Muscle of arm (tissue), 1 donor: ENCODE measurements at regions not wholly inside any gene's neighbourhood (a gene's known extent, or its start where the extent isn't known, plus 50 kb on each side); places are given as distances from the start of the nearest gene placed in this dataset.
A peak's percentile ranks its signal among the peaks of the same experiment; 100 is the strongest.

Experiments
- DNase-seq: peaks from one replicate; pipeline ENCODE4 v3.0.0-alpha.2; 2013

- no peak for DNase-seq
Measured at GRCh38 chr10:32171204-32171603, 115.0 kb upstream of the KIF5B start.

DNA sequence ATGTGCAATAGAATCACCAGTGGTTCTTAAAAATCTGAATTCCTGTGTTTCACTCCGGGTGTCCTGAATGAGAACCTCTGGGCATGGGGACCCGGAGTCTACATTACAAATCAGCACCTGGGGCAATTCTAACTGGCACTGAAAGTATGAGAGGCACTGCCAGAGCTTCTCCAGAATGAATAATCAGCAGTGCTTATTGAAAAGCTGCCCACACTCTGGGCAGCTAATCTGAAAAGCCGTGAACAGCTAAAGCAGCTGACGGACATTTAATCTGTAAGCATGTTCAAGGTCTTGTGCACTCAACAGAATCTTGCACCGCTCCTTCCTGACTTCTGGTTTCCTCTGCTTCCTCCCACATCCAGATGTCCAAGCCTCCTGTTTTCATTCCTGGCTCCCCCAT lies 113.3 kb upstream of the KIF5B start:
- no peak for DNase-seq

DNA sequence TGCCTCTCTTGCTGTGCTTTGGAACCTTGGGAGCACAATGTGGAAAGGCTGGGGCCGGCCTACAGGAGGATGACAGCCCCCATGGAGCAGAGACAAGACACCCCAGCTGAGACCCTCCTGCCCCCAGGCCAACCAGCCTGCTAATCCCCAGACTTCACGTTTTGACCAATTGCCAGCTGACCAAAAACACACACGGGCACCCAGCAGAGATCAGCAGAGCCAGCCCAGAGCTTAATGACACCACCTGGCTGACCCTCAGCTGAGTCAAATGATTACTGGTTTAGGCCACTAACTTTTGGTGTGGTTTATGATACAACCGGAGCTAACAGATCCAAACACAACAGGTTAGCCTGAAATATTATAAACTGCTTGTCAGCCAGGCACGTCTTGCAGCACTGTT lies 111.2 kb upstream of the KIF5B start:
- DNase-seq: no peak

GRCh38 chr10:32166365-32166764 lies 110.1 kb upstream of the KIF5B start:
- no peak for DNase-seq

DNA sequence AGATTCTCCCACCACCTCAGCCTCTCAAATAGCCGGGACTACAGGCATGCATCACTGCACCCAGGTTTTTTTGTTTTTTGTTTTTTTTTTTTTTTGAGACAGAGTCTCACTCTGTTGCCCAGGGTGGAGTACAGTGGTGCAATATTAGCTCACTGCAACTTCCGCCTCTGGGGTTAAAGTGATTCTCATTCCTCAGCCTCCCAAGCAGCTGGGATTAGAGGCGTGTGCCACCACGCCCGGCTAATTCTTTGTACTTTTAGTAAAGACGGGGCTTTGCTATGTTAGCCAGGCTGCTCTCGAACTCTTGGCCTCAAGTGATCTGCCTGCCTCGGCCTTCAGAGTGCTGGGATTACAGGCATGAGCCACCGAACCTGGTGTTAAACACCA lies 107.5 kb upstream of the KIF5B start:
- DNase-seq: no peak

DNA sequence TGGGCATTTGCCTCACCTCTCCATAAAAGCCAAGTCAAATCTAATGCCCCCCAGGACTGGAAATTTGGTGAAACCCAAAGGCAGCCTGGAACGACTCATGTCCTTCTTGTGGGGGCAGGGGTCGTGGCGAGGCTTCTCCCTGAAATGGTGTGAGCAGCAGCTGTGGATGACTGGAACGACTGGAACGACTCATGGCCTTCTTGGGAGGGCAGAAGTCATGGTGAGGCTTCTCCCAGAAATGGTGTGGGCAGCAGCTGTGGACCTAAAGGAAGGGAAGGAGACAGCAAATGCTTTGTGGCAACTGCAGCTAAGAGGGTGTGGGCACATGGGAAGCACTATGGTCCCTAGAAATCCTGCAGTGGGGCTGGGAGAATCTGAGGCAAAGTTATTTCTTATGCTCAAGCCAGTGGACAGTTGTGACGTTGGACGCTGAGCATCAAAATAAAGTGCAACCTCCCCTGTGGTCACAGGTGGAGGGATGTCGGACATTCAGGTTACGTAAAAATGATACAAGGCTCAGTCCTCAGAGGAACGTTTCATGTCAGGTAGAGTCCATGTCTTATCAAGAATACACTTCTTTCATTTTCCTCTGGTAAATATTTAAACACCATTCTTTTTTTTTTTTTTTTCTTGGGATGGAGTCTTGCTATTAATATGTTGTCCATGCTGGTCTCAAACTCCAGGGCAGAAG lies 107.0 kb upstream of the KIF5B start:
- no peak for DNase-seq

DNA sequence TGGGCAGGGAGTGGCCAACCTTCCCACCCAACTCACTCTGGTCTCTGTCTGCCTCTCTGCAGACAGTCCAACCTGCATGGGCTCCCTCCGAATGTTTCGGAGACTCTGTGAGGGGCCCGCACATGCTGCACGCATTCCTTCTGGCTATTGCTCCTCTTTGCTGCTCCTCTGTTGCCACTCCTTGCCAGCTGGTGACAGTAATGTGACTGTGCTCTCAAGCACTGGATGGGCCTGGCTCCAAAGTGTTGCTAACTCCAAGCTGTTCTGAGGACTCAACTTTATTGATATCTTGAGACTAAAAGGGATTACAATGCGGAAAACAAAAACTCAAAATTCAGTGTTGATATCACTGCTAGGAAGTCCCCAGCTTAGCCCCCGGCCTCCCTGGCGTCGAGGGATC lies 105.4 kb upstream of the KIF5B start:
- no peak for DNase-seq

- no peak for DNase-seq
Measured at GRCh38 chr10:32160864-32161263, 104.6 kb upstream of the KIF5B start.

DNA sequence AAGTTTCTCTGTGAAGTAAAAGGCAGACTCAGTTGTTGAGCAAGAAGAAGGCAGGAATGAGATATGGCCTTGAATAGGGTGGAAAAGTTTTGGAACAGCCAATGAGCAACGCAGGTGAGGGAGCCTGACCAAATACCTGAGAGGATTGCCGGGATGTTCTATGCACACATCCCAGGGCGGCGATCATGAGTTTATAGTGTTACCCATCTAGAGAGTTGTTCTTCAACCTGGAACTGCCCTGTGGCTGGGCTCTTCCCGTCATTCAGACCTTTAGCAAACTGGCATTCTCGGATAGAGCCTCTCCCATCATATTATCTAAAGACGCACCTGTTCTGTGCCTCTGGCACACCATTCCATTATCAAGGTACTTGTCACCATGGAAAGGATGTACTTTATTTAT lies 103.0 kb upstream of the KIF5B start:
- no peak for DNase-seq

DNA sequence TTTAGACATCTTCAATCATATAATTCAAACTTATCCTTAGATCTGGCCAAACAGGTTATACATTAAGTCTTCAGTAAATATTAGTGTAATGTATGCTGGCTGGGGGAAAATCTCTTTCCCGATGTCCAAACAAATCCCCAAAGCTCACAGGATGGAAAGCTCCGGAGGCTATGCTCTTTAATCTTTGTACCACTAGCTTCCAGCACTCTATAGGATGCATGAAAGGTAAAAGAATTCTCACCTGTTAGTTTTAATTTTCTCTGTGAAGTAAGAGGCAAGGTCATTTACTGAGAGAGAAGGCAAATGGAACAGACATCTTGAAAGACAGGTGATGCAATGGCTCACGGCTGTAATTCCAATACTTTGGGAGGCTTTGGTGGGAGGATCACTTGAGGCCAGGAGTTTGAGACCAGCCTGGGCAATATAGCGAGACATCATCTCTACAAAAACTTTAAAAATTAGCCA lies 99.8 kb upstream of the KIF5B start:
- no peak for DNase-seq

DNA sequence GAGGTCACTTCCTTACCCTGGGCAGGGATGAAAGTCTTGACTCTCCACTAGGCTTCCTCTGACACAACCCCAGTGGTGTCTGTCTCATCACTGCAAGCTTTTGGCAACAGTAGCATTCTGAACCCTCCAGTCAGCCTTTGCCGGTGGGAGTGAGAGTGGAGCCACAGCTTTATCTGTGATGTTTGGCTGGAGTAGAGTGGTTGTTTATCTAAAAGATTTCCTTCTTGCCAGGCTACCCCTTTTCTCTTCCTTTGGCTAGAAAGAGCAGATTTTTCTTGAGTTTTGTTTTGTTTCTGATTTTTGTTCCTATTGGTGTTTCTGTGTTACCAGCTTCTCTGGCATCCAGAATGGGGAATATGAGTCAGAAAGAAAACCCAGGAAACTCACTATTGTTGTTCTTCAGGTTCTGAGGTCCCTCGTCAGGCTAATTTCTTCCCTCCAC lies 98.9 kb upstream of the KIF5B start:
- no peak for DNase-seq

GRCh38 chr10:32153931-32154330 lies 97.7 kb upstream of the KIF5B start:
- DNase-seq: no peak

GRCh38 chr10:32153252-32153651 lies 97.0 kb upstream of the KIF5B start:
- DNase-seq: no peak

- DNase-seq: no peak
Measured at GRCh38 chr10:32151871-32152270, 95.6 kb upstream of the KIF5B start.

GRCh38 chr10:32150532-32151101 lies 94.4 kb upstream of the KIF5B start:
- DNase-seq: no peak

DNA sequence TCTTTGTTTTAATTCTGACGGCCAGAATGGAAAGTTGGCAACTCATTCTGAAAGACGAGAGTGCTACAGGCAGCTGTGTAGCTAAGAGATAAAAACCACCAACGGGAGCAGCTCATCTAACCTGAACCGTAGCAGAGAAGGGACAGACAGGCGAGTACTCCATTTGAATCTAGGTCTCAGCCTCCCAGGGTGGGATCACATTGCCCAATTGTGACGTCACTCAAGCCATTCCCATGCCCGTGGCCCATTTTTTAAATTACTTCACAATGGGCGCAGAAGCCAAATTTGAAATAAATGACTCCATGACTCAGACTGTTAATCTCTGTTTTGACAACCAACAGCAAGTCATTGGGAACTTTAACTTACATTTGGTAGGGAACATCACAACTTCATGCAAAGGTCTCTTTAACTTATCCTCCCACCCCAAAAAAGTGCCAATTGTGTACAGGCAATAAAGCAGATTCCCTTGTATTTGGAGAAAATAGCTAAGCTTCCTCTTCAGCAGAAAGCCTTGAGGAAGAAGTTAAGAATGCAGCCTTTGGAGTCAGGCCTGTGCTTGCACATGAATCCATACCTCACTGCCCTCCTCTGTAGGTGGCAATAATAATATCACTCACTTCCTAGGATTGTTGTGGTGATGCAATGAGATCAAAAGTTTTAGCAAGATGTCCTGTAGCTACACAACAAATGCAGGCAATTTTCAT lies 93.2 kb upstream of the KIF5B start:
- peak; percentile 77 for DNase-seq

DNA sequence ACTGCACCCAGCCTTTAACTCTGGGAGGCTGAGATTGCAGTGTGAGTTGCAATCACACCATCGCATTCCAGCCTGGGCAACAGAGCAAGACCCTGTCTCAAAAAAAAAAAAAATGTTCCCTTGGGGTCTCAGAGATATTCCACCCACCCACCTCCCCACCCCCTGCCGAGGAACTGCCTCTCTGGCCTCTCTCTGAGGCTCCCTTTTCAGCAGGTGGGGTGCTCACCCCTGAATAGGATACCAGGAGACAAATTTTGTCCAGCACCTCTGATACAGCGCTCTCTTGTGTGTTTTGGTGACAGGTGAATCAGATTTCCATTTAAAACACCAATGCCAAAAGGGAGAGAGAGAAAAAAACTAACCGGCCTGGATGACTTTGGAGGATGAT lies 92.6 kb upstream of the KIF5B start:
- no peak for DNase-seq

DNA sequence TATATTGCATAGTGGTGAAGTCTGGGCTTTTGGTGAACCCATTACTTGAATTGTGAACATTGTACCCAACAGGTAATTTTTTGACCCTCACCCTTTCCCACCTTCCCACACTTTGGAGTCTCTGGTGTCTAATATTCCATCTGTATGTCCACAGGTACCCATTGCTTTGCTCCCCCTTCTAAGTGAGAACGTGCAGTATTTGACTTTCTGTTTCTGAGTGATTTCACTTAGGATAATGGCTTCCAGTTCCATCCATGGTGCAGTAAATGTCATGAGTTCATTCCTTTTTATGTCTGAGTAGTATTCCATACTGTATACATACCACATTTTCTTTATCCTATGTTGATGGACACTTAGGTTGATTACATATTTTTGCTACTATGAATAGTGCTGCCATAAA lies 91.5 kb upstream of the KIF5B start:
- DNase-seq: no peak

DNA sequence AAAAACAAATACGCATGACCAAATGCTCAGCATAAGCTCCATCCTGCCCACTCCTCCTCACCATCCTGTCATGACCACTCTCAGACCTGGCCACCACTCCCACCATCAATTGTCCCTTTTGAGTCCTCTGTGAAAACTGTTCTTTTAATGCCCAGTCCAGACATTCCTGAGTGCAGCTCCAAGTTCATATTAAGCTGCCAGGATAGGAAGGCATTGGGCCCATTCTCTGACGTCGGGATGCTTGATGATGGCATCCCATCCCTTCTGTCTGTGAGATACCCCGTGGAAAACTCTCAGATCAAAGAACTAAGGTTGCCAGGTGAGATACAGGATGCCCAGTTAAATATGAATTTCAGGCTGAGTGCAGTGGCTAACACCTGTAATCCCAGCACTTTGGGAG lies 89.9 kb upstream of the KIF5B start:
- no peak for DNase-seq

DNA sequence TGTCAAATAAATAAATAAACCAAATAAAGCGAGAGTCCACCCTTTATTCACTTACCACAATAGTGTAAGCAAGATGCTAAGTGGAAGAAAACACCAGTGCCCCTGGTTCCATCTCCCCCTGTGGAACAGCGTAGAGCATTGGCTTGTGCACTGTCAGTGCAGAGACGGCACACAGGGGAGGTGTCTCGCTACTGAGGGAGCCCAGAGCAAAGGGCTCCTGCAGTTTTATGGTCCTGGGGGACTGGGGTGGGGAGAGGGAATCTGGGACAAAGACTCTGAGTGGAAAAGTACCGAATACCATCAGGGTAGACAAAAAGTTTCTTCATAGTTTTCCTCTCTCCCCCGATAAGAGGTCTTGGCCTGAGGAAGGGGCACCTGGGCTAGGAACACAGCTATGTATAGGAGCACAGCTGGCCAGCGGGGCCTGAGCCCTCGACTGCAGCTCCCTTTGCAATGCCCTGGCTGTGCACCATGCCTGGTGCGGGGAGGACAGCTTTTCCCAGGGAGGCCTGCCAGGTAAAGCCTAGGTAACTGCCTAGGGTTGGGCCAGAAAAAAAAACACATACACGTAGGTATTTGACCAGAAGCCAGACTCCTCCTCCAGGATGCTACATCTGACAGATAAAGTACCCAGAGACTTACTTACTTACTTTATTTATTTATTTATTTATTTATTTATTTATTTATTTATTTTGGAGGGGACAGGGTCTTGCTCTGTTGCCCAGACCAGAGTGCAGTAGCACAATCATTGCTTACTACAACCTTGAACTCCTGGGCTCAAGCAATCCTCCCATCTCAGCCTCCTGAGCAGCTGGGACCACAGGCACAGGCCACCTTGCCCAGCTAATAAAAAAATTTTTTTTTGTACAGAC lies 88.8 kb upstream of the KIF5B start:
- DNase-seq: no peak

DNA sequence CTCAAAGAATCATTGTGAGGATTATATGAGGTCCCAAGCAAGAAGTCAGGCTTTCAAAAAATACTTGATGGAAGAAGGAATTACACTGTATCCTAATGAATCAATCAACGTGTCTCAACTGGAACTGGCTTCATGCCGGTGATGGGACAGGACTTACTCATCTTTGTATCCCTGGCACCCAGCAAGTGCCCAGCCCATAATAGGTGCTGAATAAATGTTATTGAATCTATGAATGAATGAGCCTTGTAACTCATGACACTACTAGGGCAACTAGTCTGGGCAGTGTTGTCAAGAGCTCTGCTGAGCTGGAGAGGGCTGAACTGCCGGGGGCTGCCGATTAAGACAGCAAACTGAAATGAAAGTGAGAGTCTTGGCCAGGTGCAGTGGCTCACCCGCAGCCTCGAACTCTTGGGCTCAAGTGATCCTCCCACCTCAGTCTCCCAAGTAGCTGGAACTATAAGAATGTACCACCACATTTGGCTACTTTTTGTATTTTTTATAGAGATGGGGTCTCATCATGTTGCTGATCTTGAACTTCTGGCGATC lies 87.2 kb upstream of the KIF5B start:
- no peak for DNase-seq

GRCh38 chr10:32142646-32143045 lies 86.4 kb upstream of the KIF5B start:
- DNase-seq: no peak
